Activated CD8-positive, alpha-beta memory T cell treated with anti-CD3 and anti-CD28 coated beads for 4 hours (primary cell): ENCODE measurements at regions not wholly inside any gene's neighbourhood (a gene's known extent, or its start where the extent isn't known, plus 50 kb on each side); places are given as distances from the start of the nearest gene placed in this dataset.
"Not testable (repeated sequence)": the region's sequence is repeated elsewhere in the genome, so short reads cannot be mapped to it uniquely, and the experiment has no call there.

Experiments used
- DNase-seq, 2 donors: peaks; one replicate each; pipeline ENCODE4 v3.0.0-alpha.2; 2020; ENCODE audit warnings: low read depth in 2 of 2

- not testable (repeated sequence) for DNase-seq
Observed at GRCh38 chr1:101123904-101124303, 98.3 kb upstream of the DPH5 start.

- DNase-seq, result no peak
Observed at GRCh38 chr1:101122452-101123166, 97.0 kb upstream of the DPH5 start.

GRCh38 chr1:101121975-101122374 is 96.4 kb upstream of the DPH5 start:
- DNase-seq, result no peak

- DNase-seq, result no peak
Observed at GRCh38 chr1:101121504-101121903, 95.9 kb upstream of the DPH5 start.

GRCh38 chr1:101120868-101121267 is 95.3 kb upstream of the DPH5 start:
- no peak for DNase-seq

- DNase-seq, result no peak
Observed at GRCh38 chr1:101119289-101119688, 93.7 kb upstream of the DPH5 start.

- DNase-seq, result no peak
Observed at GRCh38 chr1:101116006-101116405, 90.4 kb upstream of the DPH5 start.

GRCh38 chr1:101115112-101115511 is 89.5 kb upstream of the DPH5 start:
- DNase-seq, result no peak

GRCh38 chr1:101114128-101114527 is 88.5 kb upstream of the DPH5 start:
- not testable (repeated sequence) for DNase-seq

GRCh38 chr1:101112051-101112780 is 86.6 kb upstream of the DPH5 start:
- DNase-seq, result peak; percentile 24 to 53

- DNase-seq, result no peak
Observed at GRCh38 chr1:101111461-101111860, 85.9 kb upstream of the DPH5 start.

GRCh38 chr1:101109791-101110190 is 84.2 kb upstream of the DPH5 start:
- DNase-seq, result no peak

GRCh38 chr1:101108111-101108500 is 82.5 kb upstream of the DPH5 start:
- DNase-seq, result no peak

GRCh38 chr1:101107496-101108110 is 82.0 kb upstream of the DPH5 start:
- DNase-seq, result no peak

- no peak for DNase-seq
Observed at GRCh38 chr1:101105877-101106276, 80.3 kb upstream of the DPH5 start.

- DNase-seq, result no peak
Observed at GRCh38 chr1:101102426-101103156, 77.0 kb upstream of the DPH5 start.

- no peak for DNase-seq
Observed at GRCh38 chr1:101101360-101101759, 75.8 kb upstream of the DPH5 start.

- DNase-seq, result no peak
Observed at GRCh38 chr1:101100674-101101073, 75.1 kb upstream of the DPH5 start.

- no peak for DNase-seq
Observed at GRCh38 chr1:101098907-101099306, 73.3 kb upstream of the DPH5 start.

- no peak for DNase-seq
Observed at GRCh38 chr1:101098327-101098726, 72.7 kb upstream of the DPH5 start.

- DNase-seq, result no peak
Observed at GRCh38 chr1:101089613-101090338, 64.2 kb upstream of the DPH5 start.

GRCh38 chr1:101088431-101088830 is 62.8 kb upstream of the DPH5 start:
- no peak for DNase-seq
